Muscle of arm (tissue), 1 donor: ENCODE measurements at regions not wholly inside any gene's neighbourhood (a gene's known extent, or its start where the extent isn't known, plus 50 kb on each side); places are given as distances from the start of the nearest gene placed in this dataset.
"Not testable (repeated sequence)": the region's sequence is repeated elsewhere in the genome, so short reads cannot be mapped to it uniquely, and the experiment has no call there.

ENCODE experiments used
- DNase-seq: peaks from one replicate; pipeline ENCODE4 v3.0.0-alpha.2; 2013

DNA sequence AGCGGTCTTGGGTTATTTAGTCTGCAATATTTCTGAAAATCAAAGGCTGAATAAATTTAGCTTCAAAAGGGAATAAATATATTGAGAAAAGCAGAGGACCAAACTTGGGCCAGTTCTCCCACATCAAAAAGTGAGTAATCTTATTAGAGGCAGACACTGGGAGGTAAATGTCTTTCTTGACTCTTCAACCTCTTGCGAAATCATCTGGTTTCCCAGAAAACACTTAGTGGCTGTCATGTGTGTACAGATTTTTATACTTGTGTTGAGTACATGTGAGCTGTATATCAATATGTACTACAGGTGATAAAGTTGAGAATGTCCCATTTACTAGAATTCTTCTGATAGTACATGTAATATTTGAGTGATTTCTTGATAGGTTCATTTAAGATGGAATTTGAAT is 454.9 kb downstream of the PRR16 start:
- no peak for DNase-seq

DNA sequence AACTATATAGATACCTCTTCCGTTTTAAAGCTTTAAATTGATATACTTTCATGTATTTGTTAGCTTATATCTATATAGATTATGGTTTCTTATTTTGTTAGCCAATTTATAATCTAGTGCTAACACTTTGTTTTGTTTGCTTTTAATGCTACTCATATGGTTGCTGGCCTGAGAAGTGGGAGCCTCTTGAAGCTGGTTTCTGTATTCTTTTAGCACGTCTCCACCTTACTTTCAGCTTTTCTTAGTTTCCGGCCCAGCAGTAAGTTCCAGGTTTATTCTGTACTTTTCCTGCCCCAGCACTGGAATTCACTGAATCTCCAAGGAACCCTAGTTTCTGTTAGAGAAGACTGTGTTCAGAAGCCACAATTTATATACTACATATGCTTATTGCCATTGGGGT is 458.9 kb downstream of the PRR16 start:
- no peak for DNase-seq

GRCh38 chr5:120926471-120926870 is 462.4 kb downstream of the PRR16 start:
- DNase-seq, result no peak

DNA sequence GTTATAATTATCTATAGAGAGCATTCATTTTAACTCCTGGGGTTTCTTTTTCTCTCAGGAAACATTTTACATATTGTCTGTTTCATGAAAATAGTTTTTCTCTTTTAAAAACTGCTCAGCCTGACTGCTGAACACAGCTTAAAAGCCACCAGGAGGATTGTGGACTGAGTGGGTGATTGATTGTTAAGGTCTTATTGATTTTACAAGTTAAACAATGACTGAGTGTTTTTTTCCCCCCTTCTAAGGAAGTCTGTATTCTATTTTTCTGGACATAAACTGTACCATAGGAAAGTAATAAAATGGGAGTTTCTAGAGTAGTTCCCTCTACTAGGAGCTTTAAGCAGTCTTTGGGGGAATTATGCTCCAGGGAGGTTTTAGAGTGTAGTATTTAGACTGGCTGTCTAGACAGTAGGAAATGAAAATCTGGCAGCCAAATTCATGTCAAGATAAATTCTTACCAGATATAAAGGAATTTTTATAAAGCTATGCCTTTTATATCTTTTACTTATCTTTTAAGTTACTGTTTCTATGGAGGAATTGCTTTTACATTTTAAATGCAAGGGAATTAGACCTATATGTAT is 463.9 kb downstream of the PRR16 start:
- DNase-seq, result no peak

GRCh38 chr5:120932480-120932879 is 468.4 kb downstream of the PRR16 start:
- no peak for DNase-seq

- DNase-seq, result no peak
Measured at GRCh38 chr5:120934031-120934430, 469.9 kb downstream of the PRR16 start.

- DNase-seq, result no peak
Measured at GRCh38 chr5:120936652-120937051, 472.6 kb downstream of the PRR16 start.

GRCh38 chr5:120938604-120939003 is 474.5 kb downstream of the PRR16 start:
- no peak for DNase-seq

- DNase-seq, result no peak
Measured at GRCh38 chr5:120942596-120943350, 478.7 kb downstream of the PRR16 start.

- not testable (repeated sequence) for DNase-seq
Measured at GRCh38 chr5:120949596-120949995, 485.5 kb downstream of the PRR16 start.

GRCh38 chr5:120953445-120953844 is 489.3 kb downstream of the PRR16 start:
- DNase-seq, result not testable (repeated sequence)

- no peak for DNase-seq
Measured at GRCh38 chr5:120954255-120954654, 490.2 kb downstream of the PRR16 start.

DNA sequence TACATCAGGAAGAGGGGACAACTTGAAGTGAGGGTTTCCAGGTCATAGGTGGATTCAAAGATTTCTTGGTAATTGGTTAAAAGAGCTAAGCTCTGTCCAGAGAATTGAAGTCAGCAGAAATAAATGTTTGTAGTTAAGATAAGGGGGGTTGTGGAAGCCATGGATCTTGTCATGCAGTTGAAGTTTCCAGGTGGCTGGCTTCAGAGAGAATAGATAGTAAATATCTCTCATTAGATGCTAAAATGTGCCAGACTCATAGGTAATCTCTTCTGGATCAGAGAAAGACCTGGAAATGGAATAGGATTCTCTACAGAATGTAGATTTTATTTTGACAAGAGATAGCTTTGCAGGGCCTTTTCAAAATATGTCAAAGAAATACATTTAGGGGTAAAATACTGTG is 491.7 kb downstream of the PRR16 start:
- DNase-seq, result no peak

- DNase-seq, result no peak
Measured at GRCh38 chr5:120958877-120959485, 494.9 kb downstream of the PRR16 start.

GRCh38 chr5:120960510-120960909 is 496.4 kb downstream of the PRR16 start:
- DNase-seq, result no peak

DNA sequence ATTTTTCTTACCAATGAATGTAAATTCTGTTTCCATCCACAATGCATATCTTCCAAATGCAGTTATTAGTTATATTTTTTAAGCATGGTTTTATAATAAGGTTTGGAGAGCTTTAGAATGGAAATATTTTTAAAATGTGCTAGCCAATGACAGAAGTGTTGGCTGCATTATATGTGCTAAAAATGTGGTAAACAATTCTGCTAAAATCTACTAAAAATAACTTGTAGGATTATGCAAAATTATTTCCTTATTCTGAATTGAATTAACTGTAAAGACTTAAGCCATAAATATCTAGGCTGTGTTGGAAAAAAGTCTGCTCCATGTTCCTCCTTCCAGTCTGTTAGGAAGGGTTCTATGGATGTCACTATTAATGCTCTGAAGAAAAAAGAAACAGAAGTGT is 503.3 kb downstream of the PRR16 start:
- DNase-seq, result no peak

GRCh38 chr5:120974690-120975089 is 510.6 kb downstream of the PRR16 start:
- DNase-seq, result no peak

DNA sequence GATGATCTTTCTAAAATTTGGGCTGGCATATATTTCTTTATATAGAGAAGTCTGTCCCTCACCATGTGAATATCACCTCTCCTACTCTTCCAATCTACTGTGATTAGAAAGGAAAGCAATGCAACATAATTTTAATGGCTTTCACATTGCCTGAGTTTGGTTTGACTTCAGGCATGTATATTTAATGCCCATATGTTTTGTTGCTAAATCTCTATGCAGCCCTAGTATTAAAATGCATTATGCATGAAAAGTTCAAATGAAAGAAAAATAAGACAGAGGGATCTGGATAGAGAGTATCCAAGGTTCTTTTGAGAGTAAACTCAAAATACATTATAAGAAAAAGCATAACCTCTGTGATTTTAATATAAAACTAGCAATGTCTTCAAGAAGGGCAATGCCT is 518.3 kb downstream of the PRR16 start:
- no peak for DNase-seq

DNA sequence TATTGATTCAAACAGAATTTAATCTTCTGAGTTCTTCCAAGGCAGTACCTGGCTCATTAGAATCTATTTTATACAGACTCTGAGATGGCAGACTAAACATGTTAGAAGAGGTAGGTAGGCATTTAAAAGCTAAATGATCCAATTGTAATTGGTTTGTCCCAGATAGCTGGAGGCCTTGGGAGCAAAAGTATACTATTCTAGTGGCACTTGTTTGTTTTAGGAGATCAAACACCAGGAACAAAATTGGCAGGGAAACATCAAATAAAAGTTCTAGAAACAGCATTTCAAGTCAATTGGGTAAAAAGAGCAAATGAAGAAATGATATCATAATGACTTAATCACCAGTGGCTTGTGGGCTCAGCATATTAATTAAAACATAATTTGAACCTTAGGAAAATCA is 521.4 kb downstream of the PRR16 start:
- no peak for DNase-seq

- no peak for DNase-seq
Measured at GRCh38 chr5:120988491-120988890, 524.4 kb downstream of the PRR16 start.

DNA sequence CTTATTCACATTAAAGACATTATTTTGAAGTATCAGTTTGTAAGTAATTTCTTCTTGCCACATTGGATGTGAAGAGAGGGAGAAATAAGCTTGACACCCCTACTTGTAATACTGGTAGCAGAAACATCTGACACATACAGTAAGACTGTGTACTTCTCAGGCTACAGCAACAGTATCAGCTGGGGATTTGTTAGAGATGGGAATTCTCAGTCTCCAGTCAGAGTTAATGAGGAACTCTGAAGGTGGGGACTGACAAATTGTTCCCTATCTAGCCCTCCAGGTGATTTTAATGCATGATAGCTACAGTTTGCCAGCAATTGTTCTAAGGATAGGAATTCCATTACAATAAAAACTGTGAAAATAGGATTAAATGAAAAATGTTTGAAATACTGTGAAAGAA is 524.8 kb downstream of the PRR16 start:
- DNase-seq, result no peak

DNA sequence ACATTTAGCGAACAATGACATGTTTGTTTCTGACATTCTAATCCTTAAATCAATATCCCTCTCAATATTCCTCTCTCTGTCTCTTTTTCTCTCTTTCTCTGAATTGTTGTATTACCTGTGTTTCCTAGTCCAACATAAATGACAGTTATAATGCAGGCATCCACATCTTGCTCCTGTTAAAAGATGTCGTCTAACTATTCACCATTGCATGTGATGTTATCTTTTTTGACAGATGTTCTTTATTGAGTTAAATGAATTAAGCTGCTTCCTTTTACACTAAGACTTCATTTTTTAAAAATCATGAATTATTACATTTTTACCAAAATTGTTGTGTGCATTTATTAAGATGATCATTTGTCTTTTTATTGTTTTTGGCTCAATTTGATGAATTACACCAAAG is 527.5 kb downstream of the PRR16 start:
- DNase-seq, result no peak

GRCh38 chr5:120994112-120994511 is 530.0 kb downstream of the PRR16 start:
- DNase-seq, result no peak

GRCh38 chr5:120999550-120999949 is 535.5 kb downstream of the PRR16 start:
- no peak for DNase-seq
